Erythroblast (primary cell): ENCODE measurements at regions not wholly inside any gene's neighbourhood (a gene's known extent, or its start where the extent isn't known, plus 50 kb on each side); places are given as distances from the start of the nearest gene placed in this dataset.

Source experiments
- GATA1 ChIP-seq: IDR thresholded peaks from 2 replicates; pipeline ENCODE4 v1.6.1; 2011; ENCODE audit warnings: low read depth, mild to moderate bottlenecking, control low read depth, low read length, moderate library complexity
- POLR2A ChIP-seq: IDR thresholded peaks from 2 replicates; pipeline ENCODE4 v1.6.1; 2011; ENCODE audit warnings: mild to moderate bottlenecking, low read length

- TF ChIP-seq POLR2A (no peak), GATA1 (no peak)
These were observed 181.6 kb downstream of the HNRNPD start for GRCh38 chr4:82192017-82192673.
